ENCODE measurements at regions not wholly inside any gene's neighbourhood (a gene's known extent, or its start where the extent isn't known, plus 50 kb on each side); places are given as distances from the start of the nearest gene placed in this dataset.

DNA sequence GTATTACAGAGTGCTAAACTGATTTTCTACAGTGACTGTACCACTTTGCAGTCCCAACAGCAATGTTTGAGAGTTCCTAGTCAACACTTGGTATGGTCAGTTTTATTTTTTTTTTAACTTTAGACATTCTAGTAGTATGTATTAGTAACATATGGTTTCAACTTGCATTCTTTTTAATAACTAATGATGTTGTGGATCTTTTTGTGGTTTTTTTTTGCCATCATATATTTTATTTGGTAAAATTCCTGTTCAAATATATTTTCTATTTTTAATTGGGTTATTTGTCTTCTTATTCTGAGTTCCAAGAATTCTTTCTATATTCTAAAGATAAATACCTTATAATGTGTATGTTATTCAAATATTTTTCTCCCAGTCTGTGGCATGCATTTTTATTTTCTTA, 189.4 kb upstream of the ECI2 start:
- DNase-seq (no peak), ATAC-seq (no peak)
- TF ChIP-seq, protein P1, sequence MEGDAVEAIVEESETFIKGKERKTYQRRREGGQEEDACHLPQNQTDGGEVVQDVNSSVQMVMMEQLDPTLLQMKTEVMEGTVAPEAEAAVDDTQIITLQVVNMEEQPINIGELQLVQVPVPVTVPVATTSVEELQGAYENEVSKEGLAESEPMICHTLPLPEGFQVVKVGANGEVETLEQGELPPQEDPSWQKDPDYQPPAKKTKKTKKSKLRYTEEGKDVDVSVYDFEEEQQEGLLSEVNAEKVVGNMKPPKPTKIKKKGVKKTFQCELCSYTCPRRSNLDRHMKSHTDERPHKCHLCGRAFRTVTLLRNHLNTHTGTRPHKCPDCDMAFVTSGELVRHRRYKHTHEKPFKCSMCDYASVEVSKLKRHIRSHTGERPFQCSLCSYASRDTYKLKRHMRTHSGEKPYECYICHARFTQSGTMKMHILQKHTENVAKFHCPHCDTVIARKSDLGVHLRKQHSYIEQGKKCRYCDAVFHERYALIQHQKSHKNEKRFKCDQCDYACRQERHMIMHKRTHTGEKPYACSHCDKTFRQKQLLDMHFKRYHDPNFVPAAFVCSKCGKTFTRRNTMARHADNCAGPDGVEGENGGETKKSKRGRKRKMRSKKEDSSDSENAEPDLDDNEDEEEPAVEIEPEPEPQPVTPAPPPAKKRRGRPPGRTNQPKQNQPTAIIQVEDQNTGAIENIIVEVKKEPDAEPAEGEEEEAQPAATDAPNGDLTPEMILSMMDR (IDR thresholded peaks at IDR 0.05), result no peak
- intact Hi-C loops (cut with micrococcal nuclease), result no loop called here
- Histone ChIP-seq H3K36me3 (ENCODE audit: control insufficient read depth, insufficient read depth, low read length) (no peaks in the 10 kb centered on the region), H3K9me3 (ENCODE audit: control insufficient read depth, insufficient read depth, low read length) (no peaks in the 10 kb centered on the region), H3K4me1 (ENCODE audit: control insufficient read depth, insufficient read depth, low read length) (no peaks in the 10 kb centered on the region), H3K27ac (ENCODE audit: low read length) (no peak overlapping the region), H3K4me3 (ENCODE audit: low read length) (no peak overlapping the region), H3K27me3 (ENCODE audit: control insufficient read depth, insufficient read depth, low read length) (no peaks in the 10 kb centered on the region)
- H3K36me3 Mint-ChIP-seq, result no peaks in the 10 kb centered on the region
- peaks cover 13 to 35% of the 10 kb centered on the region in 2 donors for H3K27me3 Mint-ChIP-seq (ENCODE audit: low read depth in 2 of 2)
- H3K9me3 Mint-ChIP-seq, result no peaks in the 10 kb centered on the region
- no peak overlapping the region for H3K4me3 Mint-ChIP-seq
- no peaks in the 10 kb centered on the region for H3K4me1 Mint-ChIP-seq
- H3K27ac Mint-ChIP-seq, result no peak overlapping the region

DNA sequence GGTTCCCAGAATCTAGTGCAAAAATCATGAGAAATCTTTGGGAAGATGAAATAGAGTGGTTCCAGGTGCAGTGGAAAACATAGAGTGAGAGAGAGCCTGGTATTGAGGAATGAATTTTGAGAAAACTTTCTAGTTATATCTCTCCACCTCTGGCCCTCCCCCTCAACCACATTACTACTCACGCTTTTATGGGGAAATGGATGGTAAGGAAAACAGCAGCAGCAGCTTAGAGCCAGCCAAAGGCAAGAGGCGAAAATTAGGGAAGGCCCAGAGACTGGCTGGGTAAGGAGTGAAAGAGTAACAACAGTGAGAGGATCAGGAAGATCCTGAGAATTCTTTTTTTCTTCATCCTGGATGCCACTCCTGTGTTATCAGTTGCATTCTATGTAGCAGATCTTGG, 187.9 kb upstream of the ECI2 start:
- WGBS (ENCODE audit: insufficient coverage), result 89% methylated on average over 1 of the region's 2 CpGs
- H3K27me3 ChIP-seq (ENCODE audit: control insufficient read depth, insufficient read depth, low read length), result no peaks in the 10 kb centered on the region
- TF ChIP-seq, protein P1 (IDR thresholded peaks at IDR 0.05), result no peak
- Mint-ChIP-seq H3K36me3 (no peaks in the 10 kb centered on the region), H3K4me1 (no peaks in the 10 kb centered on the region), H3K27me3 (ENCODE audit: low read depth in 2 of 2) (peaks cover 13 to 41% of the 10 kb centered on the region in 2 donors), H3K4me3 (no peak overlapping the region), H3K9me3 (no peaks in the 10 kb centered on the region), H3K27ac (no peak overlapping the region)
- no peak overlapping the region for H3K4me3 ChIP-seq (ENCODE audit: low read length)
- ATAC-seq (no peak), DNase-seq (no peak)
- H3K36me3 ChIP-seq (ENCODE audit: control insufficient read depth, insufficient read depth, low read length), result no peaks in the 10 kb centered on the region
- intact Hi-C loops (cut with micrococcal nuclease), result no loop called here
- no peaks in the 10 kb centered on the region for H3K9me3 ChIP-seq (ENCODE audit: control insufficient read depth, insufficient read depth, low read length)
- H3K4me1 ChIP-seq (ENCODE audit: control insufficient read depth, insufficient read depth, low read length), result no peaks in the 10 kb centered on the region
- H3K27ac ChIP-seq (ENCODE audit: low read length), result no peak overlapping the region

DNA sequence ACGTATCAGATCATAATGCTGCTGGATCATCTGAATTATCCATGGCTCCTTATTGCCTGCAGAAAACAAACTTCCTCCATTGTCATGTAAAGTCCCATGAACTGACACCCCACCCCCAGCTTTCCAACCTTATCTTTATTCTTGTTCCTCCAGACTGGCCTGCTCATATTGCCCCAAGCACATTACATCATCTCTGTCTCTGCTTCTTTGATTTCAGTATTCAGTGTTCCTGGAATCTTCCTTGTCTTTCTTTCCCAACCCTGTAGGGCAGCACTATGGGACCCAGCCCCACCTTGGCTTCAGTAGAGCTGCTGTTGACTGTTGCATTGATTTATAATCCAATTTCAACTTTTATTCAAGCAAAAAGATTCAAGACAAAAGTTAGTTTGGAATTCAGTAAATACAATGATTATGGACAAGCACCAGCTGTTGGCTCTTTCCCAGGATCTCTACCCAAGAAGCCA, 187.5 kb upstream of the ECI2 start:
- TF ChIP-seq, protein P1 (IDR thresholded peaks at IDR 0.05), result no peak
- no peak for ATAC-seq
- no peaks in the 10 kb centered on the region for H3K36me3 ChIP-seq (ENCODE audit: control insufficient read depth, insufficient read depth, low read length)
- H3K36me3 Mint-ChIP-seq, result no peaks in the 10 kb centered on the region
- no peak overlapping the region for H3K4me3 Mint-ChIP-seq
- no peaks in the 10 kb centered on the region for H3K9me3 Mint-ChIP-seq
- H3K4me1 Mint-ChIP-seq, result no peaks in the 10 kb centered on the region
- no peaks in the 10 kb centered on the region for H3K4me1 ChIP-seq (ENCODE audit: control insufficient read depth, insufficient read depth, low read length)
- no peak overlapping the region for H3K4me3 ChIP-seq (ENCODE audit: low read length)
- H3K9me3 ChIP-seq (ENCODE audit: control insufficient read depth, insufficient read depth, low read length), result no peaks in the 10 kb centered on the region
- H3K27me3 Mint-ChIP-seq (ENCODE audit: low read depth in 2 of 2), result peaks cover 16 to 46% of the 10 kb centered on the region in 2 donors
- DNase-seq, result no peak
- H3K27ac Mint-ChIP-seq, result no peak overlapping the region
- intact Hi-C loops (cut with micrococcal nuclease), result no loop called here
- WGBS (ENCODE audit: insufficient coverage), result 84% methylated on average over 1 of the region's 1 CpG
- H3K27me3 ChIP-seq (ENCODE audit: control insufficient read depth, insufficient read depth, low read length), result no peaks in the 10 kb centered on the region
- no peak overlapping the region for H3K27ac ChIP-seq (ENCODE audit: low read length)

DNA sequence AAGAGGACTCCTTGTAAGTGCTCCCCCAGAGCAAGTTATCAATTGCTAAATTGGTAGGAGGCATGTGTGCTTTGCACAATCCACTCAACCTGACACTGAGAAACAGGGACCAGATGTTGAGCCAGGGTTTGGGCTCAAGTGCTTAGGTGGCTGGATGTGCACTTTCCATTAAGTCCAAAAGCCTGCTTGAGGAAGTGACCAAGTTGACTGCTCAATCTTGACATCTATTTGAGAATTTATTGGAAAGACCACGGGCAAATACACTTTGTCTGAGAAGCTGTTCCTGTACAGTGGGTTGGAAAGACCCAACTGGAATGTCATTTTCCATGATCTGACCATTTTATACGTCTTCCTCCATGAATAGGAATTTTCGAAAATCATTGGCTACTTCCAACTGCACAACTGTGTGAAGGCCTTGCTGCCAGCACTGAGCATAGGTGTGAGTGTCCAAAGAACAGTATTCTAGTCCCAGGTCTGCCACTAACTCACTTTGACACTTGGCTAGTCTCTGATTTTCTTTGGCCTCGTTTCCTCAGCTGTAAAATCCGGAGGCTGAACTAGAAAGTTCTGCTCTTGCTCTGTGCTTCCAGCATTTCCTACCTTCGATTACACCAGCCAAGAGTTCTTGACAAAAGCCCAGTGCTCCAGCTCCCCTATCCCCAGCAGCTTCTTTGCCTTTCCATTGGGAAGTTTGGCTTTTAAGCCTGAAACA, 186.9 kb upstream of the ECI2 start:
- Mint-ChIP-seq H3K4me3 (no peak overlapping the region), H3K27ac (no peak overlapping the region), H3K36me3 (no peaks in the 10 kb centered on the region), H3K27me3 (ENCODE audit: low read depth in 2 of 2) (peaks cover 16 to 52% of the 10 kb centered on the region in 2 donors), H3K9me3 (no peaks in the 10 kb centered on the region), H3K4me1 (peaks cover 0 to under 1% of the 10 kb centered on the region in 2 donors)
- intact Hi-C loops (cut with micrococcal nuclease), result no loop called here
- WGBS (ENCODE audit: insufficient coverage), result 86% methylated on average over 6 of the region's 6 CpGs
- no peak overlapping the region for H3K4me3 ChIP-seq (ENCODE audit: low read length)
- no peaks in the 10 kb centered on the region for H3K4me1 ChIP-seq (ENCODE audit: control insufficient read depth, insufficient read depth, low read length)
- ATAC-seq (no peak), DNase-seq (no peak)
- H3K27me3 ChIP-seq (ENCODE audit: control insufficient read depth, insufficient read depth, low read length), result no peaks in the 10 kb centered on the region
- no peak overlapping the region for H3K27ac ChIP-seq (ENCODE audit: low read length)
- TF ChIP-seq, protein P1 (IDR thresholded peaks at IDR 0.05), result no peak
- H3K9me3 ChIP-seq (ENCODE audit: control insufficient read depth, insufficient read depth, low read length), result no peaks in the 10 kb centered on the region
- H3K36me3 ChIP-seq (ENCODE audit: control insufficient read depth, insufficient read depth, low read length), result no peaks in the 10 kb centered on the region
